ENCODE measurements at regions not wholly inside any gene's neighbourhood (a gene's known extent, or its start where the extent isn't known, plus 50 kb on each side); places are given as distances from the start of the nearest gene placed in this dataset.

DNA sequence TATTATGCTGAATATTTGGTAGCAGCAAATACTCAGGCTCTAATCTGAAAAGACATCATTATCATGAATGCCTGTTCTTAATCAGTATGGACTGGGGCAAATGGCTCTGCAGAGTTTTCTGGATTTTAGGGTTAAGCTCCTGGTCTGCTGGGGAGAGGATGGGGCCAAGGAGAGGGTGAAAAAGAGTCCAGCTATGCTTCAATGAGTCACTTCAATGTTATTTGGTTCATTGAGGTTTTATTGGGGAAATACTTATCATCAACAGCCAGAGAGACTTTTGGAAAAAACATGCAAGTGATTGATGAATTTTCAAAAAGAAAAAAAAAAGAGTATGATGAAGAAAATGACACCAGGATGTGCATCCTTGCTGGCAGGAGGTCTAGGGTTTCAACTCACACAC, 278.3 kb downstream of the UQCRFS1 start:
- TF ChIP-seq, protein P1, sequence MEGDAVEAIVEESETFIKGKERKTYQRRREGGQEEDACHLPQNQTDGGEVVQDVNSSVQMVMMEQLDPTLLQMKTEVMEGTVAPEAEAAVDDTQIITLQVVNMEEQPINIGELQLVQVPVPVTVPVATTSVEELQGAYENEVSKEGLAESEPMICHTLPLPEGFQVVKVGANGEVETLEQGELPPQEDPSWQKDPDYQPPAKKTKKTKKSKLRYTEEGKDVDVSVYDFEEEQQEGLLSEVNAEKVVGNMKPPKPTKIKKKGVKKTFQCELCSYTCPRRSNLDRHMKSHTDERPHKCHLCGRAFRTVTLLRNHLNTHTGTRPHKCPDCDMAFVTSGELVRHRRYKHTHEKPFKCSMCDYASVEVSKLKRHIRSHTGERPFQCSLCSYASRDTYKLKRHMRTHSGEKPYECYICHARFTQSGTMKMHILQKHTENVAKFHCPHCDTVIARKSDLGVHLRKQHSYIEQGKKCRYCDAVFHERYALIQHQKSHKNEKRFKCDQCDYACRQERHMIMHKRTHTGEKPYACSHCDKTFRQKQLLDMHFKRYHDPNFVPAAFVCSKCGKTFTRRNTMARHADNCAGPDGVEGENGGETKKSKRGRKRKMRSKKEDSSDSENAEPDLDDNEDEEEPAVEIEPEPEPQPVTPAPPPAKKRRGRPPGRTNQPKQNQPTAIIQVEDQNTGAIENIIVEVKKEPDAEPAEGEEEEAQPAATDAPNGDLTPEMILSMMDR (conservative IDR thresholded peaks at IDR 0.05 in 1 of 2, IDR thresholded peaks at IDR 0.05 in 1 of 2; ENCODE audit: extremely low read depth in 1 of 2, insufficient read depth in 1 of 2, low read depth in 1 of 2, low read length in 2 of 2), result no peak
- no peak for TF ChIP-seq EZH2 (IDR thresholded peaks at IDR 0.05; ENCODE audit: borderline replicate concordance, low read length)

Measured in mammary epithelial cell (primary cell).